ENCODE measurements at regions not wholly inside any gene's neighbourhood (a gene's known extent, or its start where the extent isn't known, plus 50 kb on each side); places are given as distances from the start of the nearest gene placed in this dataset.
A peak's percentile ranks its signal among the peaks of the same experiment; 100 is the strongest.

DNA sequence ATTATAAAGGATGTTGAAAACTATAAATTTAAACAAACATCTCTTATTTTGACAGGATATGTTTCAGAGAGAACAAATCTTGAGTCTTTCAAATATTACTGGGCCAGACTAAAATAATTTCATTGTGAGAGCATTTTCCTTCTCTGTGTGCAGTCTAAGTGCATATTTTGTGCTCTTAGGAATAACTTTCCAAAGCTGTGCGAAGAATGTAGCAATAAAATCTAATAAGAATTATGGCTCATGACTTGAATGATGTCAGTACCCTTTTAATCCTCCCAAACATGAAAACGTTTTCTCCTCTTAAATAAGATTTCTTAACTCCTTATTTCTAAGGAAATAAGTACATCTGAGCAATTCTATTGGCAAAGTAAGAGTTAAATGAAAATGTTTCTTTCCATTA lies 76.2 kb upstream of the EFEMP1 start:
- no peak overlapping the region for H3K4me3 Mint-ChIP-seq
- DNase-seq (ENCODE audit: low read depth, low spot score) = no peak
- no peak overlapping the region for H3K27ac Mint-ChIP-seq (ENCODE audit: unreplicated experiment)
- H3K4me1 Mint-ChIP-seq = no peaks in the 10 kb centered on the region
- H3K27me3 Mint-ChIP-seq (ENCODE audit: low read depth) = peaks cover 31% of the 10 kb centered on the region
- TF ChIP-seq, protein P1, sequence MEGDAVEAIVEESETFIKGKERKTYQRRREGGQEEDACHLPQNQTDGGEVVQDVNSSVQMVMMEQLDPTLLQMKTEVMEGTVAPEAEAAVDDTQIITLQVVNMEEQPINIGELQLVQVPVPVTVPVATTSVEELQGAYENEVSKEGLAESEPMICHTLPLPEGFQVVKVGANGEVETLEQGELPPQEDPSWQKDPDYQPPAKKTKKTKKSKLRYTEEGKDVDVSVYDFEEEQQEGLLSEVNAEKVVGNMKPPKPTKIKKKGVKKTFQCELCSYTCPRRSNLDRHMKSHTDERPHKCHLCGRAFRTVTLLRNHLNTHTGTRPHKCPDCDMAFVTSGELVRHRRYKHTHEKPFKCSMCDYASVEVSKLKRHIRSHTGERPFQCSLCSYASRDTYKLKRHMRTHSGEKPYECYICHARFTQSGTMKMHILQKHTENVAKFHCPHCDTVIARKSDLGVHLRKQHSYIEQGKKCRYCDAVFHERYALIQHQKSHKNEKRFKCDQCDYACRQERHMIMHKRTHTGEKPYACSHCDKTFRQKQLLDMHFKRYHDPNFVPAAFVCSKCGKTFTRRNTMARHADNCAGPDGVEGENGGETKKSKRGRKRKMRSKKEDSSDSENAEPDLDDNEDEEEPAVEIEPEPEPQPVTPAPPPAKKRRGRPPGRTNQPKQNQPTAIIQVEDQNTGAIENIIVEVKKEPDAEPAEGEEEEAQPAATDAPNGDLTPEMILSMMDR (conservative IDR thresholded peaks at IDR 0.05) = no peak
- no peaks in the 10 kb centered on the region for H3K36me3 Mint-ChIP-seq (ENCODE audit: low read depth)
- peaks cover 3% of the 10 kb centered on the region for H3K9me3 Mint-ChIP-seq

DNA sequence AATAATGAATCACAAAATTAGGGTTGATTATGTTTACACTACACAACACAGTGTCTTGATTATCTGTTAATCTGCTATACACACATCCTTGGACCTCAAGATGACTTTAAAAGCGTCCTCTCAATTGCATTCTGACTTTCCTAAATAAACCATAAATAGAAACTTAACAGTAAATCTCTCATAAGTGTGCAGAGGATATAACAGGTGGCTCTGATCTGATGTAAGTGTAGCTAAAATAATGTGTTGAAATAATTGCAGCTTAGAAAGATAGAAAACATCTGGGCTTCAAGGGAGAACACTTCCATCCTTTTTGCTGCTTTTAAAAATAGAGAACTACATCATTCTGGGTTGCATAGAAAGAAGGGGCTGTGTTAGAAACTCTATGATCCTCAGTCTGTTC lies 78.4 kb upstream of the EFEMP1 start:
- Mint-ChIP-seq H3K36me3 (ENCODE audit: low read depth) (no peaks in the 10 kb centered on the region), H3K4me3 (no peak overlapping the region), H3K27me3 (ENCODE audit: low read depth) (peaks cover 47% of the 10 kb centered on the region), H3K9me3 (peaks cover 3% of the 10 kb centered on the region), H3K4me1 (no peaks in the 10 kb centered on the region), H3K27ac (ENCODE audit: unreplicated experiment) (no peak overlapping the region)
- DNase-seq (ENCODE audit: low read depth, low spot score) = no peak
- TF ChIP-seq, protein P1 (conservative IDR thresholded peaks at IDR 0.05) = no peak

DNA sequence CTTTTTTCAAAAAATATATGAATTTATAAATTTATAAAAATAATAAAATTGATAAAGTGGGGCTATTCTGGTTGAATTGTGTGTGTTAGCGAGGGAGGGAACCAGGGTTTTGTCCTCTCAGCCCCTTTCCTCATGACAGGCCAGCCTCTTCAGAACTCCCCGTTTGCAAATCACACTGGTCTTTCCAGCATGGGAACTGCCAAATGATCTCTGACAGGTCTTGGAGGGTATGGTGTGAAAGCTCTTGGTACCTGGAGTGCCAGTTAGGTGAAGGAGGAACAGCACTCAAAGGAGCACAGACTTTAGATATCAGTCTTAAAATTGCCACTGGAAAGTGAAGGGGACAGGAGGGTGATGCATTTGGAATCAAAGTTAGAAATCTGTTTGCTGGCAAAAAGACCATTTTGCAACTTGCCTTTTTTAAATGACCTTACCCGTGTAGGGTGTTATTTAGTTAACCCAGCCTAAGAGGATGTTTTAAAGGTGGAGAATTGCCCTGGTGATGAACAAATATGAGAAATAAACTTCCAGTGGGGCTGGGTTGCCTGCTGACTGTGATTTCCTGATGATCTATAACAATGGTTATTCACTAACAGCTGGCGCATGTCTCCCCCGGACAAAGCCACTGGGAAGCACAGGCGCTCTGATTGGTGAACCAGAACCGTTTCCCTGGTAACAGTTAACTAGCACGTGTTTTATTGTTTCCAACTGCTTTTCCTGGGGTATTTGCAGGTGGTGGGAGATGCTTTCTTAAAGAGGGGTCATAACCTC lies 85.3 kb upstream of the EFEMP1 start:
- Mint-ChIP-seq H3K36me3 (ENCODE audit: low read depth) (no peaks in the 10 kb centered on the region), H3K27me3 (ENCODE audit: low read depth) (peaks cover 50% of the 10 kb centered on the region), H3K4me1 (peaks cover 16% of the 10 kb centered on the region), H3K27ac (ENCODE audit: unreplicated experiment) (no peak overlapping the region), H3K9me3 (peaks cover 3% of the 10 kb centered on the region), H3K4me3 (no peak overlapping the region)
- DNase-seq (ENCODE audit: low read depth, low spot score) = peak; percentile 53
- TF ChIP-seq, protein P1 (conservative IDR thresholded peaks at IDR 0.05) = no peak

DNA sequence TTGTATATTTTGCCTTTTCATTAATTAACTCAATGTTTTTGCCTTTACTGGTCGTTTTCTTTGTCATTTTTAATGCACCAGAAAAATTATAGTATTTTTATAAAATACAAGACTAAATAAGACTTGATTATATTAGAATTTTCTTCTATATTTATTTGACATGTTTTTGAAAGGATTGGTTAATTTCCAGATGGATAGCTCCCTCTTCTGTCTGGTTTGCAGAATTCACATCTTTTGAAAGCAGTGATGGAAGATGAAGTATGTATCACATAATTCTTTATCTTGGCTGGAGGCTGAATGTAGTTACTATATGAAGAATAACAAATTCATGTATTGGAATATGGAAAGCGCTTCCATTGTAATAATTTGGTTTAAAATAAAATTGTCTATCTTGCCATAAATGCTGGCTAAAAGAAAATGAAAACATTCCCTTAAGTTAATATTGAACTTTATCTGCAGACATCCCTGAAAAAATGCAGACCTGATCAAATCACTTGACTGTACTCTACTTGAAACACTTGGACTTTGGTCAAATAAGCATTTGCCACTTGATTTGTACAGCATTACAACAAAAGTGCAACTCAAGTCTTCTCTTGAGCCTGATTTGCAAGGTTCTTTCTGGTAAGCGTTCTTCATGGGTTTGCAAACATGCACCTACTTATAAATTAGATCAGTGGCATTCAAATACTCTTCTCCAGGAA lies 86.3 kb upstream of the EFEMP1 start:
- Mint-ChIP-seq H3K27me3 (ENCODE audit: low read depth) (peaks cover 46% of the 10 kb centered on the region), H3K4me3 (no peak overlapping the region), H3K4me1 (peaks cover 27% of the 10 kb centered on the region), H3K36me3 (ENCODE audit: low read depth) (no peaks in the 10 kb centered on the region), H3K27ac (ENCODE audit: unreplicated experiment) (no peak overlapping the region), H3K9me3 (no peaks in the 10 kb centered on the region)
- DNase-seq (ENCODE audit: low read depth, low spot score) = no peak
- TF ChIP-seq, protein P1 (conservative IDR thresholded peaks at IDR 0.05) = peak; percentile 80

DNA sequence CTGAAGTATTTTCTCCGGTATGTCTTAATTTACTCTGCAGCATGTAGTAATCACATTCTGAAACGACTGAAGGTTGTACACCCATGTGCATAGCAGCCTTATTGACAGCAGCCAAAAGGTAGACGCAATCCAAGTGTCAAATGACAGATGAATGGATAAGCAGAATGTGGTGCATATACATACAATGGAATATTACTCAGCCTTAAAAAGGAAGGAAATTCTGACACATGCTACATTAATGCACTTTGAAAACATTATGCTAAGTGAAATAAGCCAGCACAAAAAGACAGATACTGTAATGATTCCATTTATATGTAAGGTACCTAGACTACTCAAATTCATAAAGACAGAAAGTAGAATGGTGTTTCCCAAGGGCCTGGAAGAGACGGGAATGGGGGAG lies 88.0 kb upstream of the EFEMP1 start:
- Mint-ChIP-seq H3K9me3 (no peaks in the 10 kb centered on the region), H3K36me3 (ENCODE audit: low read depth) (no peaks in the 10 kb centered on the region), H3K27me3 (ENCODE audit: low read depth) (peaks cover 38% of the 10 kb centered on the region), H3K4me3 (no peak overlapping the region), H3K4me1 (peaks cover 36% of the 10 kb centered on the region), H3K27ac (ENCODE audit: unreplicated experiment) (no peak overlapping the region)
- TF ChIP-seq, protein P1 (conservative IDR thresholded peaks at IDR 0.05) = no peak
- no peak for DNase-seq (ENCODE audit: low read depth, low spot score)

All from neural crest cell (in vitro differentiated cells).